IPS-NIHi7 (cell line): ENCODE measurements at regions not wholly inside any gene's neighbourhood (a gene's known extent, or its start where the extent isn't known, plus 50 kb on each side); places are given as distances from the start of the nearest gene placed in this dataset.

ENCODE experiments used
- DNase-seq: peaks from one replicate; pipeline ENCODE4 v3.0.0; 2012; ENCODE audit warnings: mixed read lengths; ENCODE audit errors: extremely low spot score

GRCh38 chr4:104795264-104795939 is 300.7 kb upstream of the CXXC4 start:
- no peak for DNase-seq

DNA sequence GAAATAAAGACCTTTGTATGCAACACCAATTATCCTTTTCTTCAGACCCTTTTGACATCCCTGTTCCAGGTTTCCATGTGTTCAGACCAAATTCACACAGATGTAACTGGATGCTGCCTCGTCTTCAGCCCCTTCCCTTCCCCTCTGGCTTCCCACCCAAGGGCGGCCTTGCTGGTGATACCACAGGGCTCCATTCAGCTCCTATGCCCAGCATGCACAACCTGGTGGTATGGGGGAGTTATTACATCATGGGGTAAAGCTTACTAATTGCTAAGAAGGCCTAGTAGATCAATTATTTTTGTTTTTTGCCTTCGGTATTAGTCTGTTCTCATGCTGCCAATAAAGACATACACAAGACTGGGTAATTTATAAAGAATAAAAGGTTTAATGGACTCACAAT is 317.0 kb upstream of the CXXC4 start:
- peak; percentile 12 for DNase-seq

DNA sequence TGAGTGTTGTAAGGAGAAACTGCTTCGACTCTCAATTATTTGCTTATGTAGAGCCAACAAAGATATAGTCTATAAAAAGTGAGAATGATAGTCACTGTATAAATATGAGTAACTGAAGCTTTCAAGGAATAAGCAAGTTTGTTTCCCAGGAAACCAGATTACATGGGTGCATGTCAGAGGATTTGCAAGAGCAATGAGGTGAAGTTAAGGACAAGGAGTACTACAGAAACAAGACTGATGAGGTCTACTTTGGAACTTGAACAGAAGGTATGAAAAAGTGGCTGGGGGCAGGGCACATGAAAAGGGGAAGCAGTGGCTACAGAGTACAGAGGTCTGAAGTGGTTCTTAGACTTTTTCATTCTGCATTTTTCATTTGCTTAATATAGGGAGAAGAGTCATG is 321.0 kb upstream of the CXXC4 start:
- no peak for DNase-seq

- no peak for DNase-seq
Measured at GRCh38 chr4:104818579-104818978, 323.9 kb upstream of the CXXC4 start.

DNA sequence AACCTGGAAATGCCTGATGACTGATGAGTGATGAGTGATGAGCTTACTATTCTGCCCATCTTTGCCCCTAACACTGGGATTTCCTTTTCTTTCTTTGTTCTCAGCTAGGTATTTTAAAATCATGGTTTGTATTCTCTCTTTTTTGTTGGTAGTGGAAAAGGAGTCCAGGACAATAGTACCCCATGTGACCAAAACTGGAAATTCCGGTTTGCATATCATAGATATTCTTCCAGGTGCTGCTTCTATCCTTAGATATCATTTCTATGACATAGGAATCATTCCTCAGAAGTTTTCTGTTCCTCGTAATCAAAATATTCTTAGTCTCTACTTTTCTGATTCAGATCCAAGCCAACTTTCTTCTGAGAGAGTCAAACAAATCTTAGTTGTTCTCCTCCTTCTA is 320.5 kb upstream of the TET2 start:
- DNase-seq: no peak

- no peak for DNase-seq
Measured at GRCh38 chr4:104829761-104830160, 316.9 kb upstream of the TET2 start.

DNA sequence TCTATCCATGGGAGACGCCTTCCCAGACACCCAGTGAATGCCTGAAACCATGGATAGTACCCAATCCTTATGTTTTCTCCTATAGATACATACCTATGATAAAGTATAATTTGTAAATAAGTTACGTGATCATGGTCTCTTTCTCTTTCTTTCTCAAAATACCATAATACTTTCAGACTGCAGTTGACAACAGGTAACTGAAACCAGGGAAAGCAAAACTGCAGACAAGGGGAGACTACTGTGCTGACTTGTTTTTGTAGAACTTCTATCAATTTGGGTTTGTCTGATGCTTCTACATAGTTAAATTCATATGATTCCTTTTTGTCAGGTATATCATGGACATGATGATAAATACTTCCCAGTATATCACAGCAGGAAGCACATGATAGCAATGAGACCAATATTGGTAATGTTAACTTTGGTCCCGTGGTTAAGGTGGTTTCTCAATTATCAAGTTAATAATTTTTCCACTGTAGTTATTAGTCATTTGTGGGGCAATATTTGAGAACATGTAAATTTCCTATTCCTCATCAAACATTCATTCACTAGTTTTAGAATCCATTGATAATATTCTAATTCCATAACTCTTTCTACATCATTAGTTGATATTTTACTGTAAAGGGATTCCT is 298.0 kb upstream of the TET2 start:
- no peak for DNase-seq

- DNase-seq: peak; percentile 15
Measured at GRCh38 chr4:104859601-104860237, 287.0 kb upstream of the TET2 start.

- peak; percentile 66 for DNase-seq
Measured at GRCh38 chr4:104860238-104861123, 286.2 kb upstream of the TET2 start.

- no peak for DNase-seq
Measured at GRCh38 chr4:104866809-104867208, 279.9 kb upstream of the TET2 start.

DNA sequence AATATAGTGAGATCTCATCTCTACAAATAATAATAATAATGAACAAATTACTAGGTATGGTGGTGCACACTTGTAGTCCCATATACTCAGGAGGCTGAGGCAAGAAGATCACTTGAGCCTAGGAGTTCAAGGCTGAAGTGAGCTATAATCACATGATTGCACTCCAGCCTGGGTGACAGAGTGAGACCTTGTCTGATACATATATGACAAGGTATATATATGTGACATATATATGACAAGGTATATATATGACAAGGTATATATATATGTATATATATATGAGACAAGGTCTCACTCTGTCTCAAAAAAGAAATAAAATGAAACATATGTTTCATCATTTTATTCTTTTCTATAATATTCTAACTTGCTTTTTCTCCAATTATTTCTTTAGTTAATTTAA is 278.1 kb upstream of the TET2 start:
- no peak for DNase-seq

- DNase-seq: no peak
Measured at GRCh38 chr4:104868958-104869357, 277.7 kb upstream of the TET2 start.

DNA sequence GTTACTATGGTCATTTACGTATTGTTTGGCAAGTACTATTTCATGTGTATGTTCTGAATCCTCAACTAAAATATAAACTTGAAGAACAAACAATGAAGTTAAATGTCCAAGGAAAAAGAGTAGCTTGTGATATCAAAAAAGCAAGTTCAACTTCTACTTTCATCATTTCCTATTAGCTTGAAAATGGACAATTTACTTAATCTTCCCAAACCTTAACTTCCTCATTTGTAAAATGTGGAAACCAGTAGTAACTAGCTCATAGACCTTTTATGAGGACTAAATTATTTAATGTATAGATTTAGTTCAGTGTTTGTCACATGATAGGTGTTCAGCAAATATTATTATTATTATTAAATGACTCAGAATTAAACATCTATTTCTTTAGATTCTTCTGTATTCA is 276.8 kb upstream of the TET2 start:
- no peak for DNase-seq

- no peak for DNase-seq
Measured at GRCh38 chr4:104870495-104871233, 276.0 kb upstream of the TET2 start.

DNA sequence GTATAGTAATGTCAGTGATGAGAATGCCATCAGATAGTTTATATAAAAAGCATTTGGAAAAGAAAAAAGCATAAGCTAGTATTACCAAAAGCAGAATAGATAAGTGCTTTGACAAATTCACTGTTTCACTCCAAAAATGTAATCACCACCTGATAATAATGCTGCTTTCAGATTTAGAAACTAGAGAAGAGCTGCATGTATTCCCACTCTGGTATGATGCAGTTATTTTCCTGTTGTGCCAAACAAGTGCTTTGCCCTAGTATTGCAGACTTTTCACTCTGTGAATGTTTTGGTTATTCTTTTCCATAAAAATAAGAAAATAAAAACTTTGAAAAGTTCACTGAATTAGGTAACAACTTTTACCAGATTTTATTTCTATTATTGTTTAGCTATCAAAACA is 267.7 kb upstream of the TET2 start:
- DNase-seq: no peak

DNA sequence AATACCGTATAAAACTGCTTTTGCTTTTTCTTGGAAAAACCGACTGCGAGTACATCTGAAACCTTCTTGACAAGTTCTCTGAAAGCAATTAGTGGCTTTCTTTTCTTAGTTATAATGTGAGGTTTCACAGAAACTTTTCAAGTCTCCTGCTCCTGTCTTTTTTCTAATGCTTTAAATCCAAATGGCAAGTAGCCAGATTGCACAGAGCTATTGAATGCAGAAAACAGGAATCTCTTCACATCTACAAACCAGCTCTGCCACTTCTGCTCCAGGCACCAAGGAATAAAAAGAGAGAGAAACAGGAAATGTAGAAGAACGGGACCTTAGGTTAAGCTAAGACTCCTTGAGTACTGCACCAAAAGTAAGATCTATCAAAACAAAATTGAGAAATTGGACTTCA is 267.3 kb upstream of the TET2 start:
- DNase-seq: no peak

GRCh38 chr4:104879854-104880253 is 266.8 kb upstream of the TET2 start:
- DNase-seq: no peak

GRCh38 chr4:104881136-104881886 is 265.4 kb upstream of the TET2 start:
- no peak for DNase-seq

DNA sequence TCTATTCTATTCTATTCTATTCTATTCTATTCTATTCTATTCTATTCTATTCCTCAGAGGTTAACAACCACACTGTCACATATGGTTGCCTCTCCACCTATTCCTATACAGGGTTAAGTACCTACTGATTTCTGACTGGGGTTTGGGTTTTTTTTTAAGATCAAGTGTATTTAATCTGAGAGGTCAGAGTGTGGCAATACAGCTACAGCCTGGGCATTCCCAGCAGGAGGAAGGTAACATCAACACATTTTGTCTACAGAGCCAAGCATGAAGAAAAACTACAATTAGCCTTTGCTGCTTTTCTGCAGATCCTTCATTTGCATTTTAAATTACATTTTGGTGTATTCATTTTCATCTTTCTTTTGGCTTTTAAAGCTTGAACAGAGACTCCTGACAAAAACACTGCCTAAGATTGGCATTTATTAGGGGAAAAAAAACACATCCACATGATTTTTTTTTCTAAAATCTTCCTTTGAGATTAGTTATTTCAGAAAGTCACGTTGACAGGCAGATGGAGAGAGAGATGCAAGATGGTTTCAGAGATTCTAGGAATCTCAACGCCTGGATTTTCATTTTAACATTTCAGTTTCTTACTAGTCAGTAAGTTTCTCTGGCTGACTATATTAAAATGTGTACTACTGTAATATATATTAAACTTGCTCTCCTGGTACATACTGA is 255.9 kb upstream of the TET2 start:
- DNase-seq: no peak
